Islet precursor cell (in vitro differentiated cells): ENCODE measurements at regions not wholly inside any gene's neighbourhood (a gene's known extent, or its start where the extent isn't known, plus 50 kb on each side); places are given as distances from the start of the nearest gene placed in this dataset.
A peak's percentile ranks its signal among the peaks of the same experiment; 100 is the strongest.
"Not testable (repeated sequence)": the region's sequence is repeated elsewhere in the genome, so short reads cannot be mapped to it uniquely, and the experiment has no call there.

ENCODE experiments used
- DNase-seq: peaks from one replicate; pipeline ENCODE4 v3.0.0-alpha.2; 2018

DNA sequence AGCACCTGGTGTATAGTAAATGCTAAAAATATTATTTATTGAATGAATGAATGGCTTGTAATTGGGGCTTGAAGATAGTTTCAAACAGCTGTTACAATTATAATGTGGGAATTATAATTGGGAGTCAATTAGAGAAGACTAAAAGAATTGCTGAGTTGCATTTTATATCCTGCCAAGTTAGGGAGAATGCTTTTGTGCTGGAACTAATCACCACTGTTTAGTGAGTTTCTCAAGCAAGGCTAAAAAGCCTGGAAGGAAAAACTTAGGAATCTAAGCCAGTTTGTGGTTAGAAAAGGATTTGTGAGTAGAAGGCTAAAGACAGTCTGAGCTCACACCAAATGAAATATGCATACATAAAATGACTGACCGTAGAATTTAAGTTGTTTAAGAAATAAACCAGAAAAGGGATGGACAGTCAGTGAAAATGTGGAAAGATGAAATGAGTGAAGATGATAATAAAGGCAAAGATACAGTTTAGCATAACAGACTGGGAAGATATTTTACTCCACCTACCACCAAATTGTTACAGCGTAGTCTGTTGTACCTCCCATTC lies 647.7 kb upstream of the FSHR start:
- no peak for DNase-seq

GRCh38 chr2:49798570-49798969 lies 644.3 kb upstream of the FSHR start:
- DNase-seq: no peak

DNA sequence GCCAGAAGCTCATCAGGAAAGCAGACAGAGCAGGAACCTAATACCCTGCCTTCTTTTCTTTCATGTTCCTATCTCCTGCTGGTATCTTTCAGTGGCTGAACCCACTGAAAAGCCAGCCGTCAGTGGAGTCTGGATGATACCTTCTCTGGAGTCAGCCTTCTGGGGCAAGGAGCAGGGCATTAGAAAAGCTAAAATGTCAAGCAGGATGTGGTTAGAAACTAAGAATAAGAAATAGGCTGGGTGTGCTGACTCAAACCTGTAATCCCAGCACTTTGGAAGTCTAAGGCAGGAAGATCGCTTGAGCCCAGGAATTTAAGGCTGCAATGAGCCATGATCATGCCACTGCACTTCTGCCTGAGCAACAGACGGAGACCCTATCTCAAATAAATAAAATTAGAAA lies 642.0 kb upstream of the FSHR start:
- DNase-seq: peak; percentile 91

DNA sequence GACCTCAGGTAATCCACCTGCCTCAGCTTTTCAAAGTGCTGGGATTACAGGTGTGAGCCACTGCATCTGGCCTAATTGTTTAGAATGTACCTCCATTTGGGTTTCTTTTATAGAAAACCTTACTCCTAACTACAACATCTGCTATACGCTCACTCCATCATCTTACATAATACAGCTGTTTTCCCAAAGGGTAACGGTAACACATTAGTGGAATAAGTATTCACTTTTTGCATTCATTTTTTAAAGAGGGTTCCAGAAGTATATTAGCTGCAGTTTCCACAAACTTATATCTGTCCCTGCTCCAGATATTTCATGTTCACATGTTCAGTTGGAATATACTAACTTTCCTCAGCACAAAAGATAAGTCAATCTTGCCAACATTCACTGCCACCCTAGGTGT lies 640.1 kb upstream of the FSHR start:
- no peak for DNase-seq

DNA sequence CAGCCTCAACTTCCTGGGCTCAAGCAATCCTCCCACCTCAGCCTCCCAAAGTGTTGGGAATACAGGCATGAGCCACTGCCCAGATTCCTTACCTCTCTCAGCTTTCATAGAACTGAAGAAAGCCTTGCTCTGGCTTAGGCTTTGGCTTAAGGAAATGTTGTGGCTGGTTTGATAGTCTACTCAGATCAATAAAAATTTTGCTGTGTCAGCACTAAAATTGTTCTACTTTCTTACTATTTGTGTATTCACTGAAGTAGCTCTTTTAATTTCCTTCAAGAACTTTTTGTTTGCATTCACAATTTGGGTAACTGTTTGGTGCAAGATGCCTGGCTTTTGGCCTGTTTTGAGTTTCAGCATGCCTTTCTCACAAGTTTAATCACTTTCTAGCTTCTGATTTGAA lies 634.0 kb upstream of the FSHR start:
- DNase-seq: no peak

DNA sequence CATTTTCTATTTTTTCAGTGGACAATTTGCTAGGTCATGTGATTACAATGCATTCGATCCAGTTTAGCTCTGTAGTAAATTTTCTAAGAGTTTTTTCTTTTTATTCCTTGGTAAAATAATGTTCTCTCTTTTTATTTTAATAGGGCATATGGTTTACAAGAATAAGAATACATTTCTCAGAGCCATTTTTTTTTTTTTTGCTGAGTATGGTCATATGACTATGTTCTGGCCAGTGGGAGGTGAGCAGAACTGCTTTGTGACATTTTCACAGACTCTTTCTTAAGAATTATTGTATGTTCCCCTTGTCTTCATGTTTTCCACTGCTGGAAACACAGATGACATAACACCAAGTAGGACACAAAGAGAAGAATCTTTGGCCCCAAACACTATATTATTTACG lies 626.6 kb upstream of the FSHR start:
- DNase-seq: no peak

GRCh38 chr2:49772299-49772970 lies 618.1 kb upstream of the FSHR start:
- DNase-seq: no peak

DNA sequence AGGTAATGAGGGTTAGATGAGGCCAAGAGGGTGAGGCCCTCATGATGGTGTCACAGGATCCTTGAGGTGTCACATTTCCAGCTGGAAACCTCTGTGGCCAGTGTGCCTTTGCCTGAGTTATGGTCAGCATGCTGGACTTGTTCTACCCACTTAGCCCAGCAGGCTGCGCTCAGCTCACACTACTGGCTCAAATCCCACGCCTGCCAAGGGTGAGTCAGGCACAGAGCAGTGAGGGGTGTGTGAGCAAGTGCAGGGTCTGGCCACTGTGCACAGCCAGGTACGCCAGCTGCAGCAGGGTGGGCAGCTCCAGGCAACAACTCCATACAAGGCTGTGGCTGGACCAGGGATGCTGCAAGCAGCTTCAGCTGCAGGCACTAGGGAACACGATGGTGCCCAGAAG lies 616.6 kb upstream of the FSHR start:
- DNase-seq: peak; percentile 92

DNA sequence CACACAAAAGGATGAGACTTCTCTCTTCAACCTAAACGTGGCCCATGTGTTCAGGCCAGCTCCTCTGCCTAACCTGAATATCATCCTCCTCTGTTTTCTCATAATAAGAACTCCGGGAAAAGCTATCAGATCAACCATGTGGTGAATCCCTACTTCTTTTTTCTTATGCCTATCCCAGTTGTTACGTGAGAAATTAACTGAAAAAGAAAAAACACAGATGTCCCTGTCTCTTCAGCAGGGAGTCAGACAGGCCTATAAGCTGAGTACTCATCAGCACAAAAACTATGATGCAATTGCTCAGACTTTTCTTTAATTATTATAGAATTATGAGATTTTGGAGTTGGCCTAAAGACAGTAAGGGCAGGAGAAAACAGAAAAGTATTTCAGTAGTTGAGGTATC lies 613.0 kb upstream of the FSHR start:
- no peak for DNase-seq

DNA sequence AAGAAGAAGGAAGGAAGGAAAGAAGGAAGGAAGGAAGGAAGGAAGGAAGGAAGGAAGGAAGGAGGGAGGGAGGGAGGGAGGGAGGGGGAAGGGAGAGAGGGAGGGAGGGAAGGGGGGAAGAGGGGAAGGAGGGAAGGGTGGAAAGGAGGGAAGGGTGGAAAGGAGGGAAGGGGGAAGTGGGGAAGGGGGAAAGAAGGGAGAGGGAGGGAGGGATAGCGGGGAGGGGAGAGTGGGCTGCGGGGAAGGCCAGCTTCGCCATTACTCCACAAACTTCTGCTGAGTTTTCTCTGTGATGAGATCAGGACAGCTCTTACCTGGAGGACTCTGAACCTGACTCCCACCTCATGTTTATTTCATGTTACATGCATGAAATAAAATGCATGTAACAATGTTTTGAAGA lies 601.5 kb upstream of the FSHR start:
- no peak for DNase-seq

- no peak for DNase-seq
Measured at GRCh38 chr2:49754381-49754780, 600.1 kb upstream of the FSHR start.

- peak; percentile 71 for DNase-seq
Measured at GRCh38 chr2:49753344-49753985, 599.1 kb upstream of the FSHR start.

GRCh38 chr2:49737606-49738005 lies 583.3 kb upstream of the FSHR start:
- no peak for DNase-seq

GRCh38 chr2:49732924-49733323 lies 578.6 kb upstream of the FSHR start:
- not testable (repeated sequence) for DNase-seq

- no peak for DNase-seq
Measured at GRCh38 chr2:49719241-49719640, 564.9 kb upstream of the FSHR start.

DNA sequence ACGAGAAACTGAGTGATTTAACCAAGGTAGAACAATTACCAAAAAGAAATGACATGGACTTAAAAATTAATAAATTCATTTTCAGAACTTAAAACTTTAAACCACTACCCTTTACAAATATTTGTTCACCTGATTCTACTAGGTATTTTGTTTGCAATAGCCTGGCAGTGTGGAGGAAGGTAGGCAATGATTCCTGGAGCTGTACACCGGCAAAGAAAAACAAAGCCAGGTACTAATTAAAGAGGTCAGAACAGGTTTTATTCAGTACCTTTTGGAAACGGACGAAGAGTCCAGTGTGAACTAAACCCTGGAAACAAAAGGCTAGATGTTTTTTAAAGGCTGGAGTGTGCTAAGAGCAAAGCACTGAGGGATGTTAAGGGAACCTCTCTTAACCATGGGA lies 561.3 kb upstream of the FSHR start:
- no peak for DNase-seq

- no peak for DNase-seq
Measured at GRCh38 chr2:49714454-49714853, 560.1 kb upstream of the FSHR start.

- DNase-seq: no peak
Measured at GRCh38 chr2:49702740-49703139, 548.4 kb upstream of the FSHR start.

- DNase-seq: peak; percentile 73
Measured at GRCh38 chr2:49693961-49694360, 539.6 kb upstream of the FSHR start.

GRCh38 chr2:49692022-49692421 lies 537.7 kb upstream of the FSHR start:
- DNase-seq: not testable (repeated sequence)

DNA sequence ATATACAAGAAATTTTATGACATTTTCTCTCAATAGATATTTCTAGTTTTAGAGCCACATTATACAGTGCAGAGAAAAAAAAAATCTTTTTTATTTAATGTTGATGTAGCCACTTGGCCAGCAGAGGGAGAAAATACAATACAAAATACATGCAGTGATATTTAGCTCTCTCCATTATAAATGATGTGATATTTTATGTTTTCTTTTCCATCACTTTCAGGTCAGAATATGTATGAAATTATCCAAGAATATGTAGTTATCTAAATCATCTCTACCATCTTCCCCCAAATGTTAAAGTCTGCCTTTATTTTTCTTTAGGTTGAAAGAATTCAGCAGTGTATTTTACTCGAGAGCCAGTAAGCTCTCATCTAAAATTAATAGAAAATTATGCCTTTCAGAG lies 533.6 kb upstream of the FSHR start:
- DNase-seq: no peak

- DNase-seq: no peak
Measured at GRCh38 chr2:49686897-49687442, 532.7 kb upstream of the FSHR start.

DNA sequence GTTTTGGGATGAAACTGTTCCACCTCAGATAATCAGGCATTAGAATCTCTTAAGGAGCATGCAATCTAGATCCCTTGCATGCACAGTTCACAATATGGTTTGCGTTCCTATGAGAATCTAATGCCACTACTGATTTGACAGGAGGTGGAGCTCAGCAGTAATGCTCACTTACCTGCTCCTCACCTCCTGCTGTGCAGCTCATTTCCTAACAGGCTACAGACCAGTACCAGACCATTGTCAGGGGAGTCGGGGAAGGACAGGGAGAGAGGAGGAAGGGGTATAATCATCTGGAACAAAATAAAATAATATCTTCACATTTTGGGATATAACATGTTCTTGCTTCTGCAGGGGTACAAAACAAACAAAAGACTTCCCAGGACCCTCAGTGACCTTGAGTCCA lies 532.0 kb upstream of the FSHR start:
- no peak for DNase-seq

- no peak for DNase-seq
Measured at GRCh38 chr2:49677227-49677626, 522.9 kb upstream of the FSHR start.
